HG03066 (cell line): ENCODE measurements at regions not wholly inside any gene's neighbourhood (a gene's known extent, or its start where the extent isn't known, plus 50 kb on each side); places are given as distances from the start of the nearest gene placed in this dataset.
"Not testable (repeated sequence)": the region's sequence is repeated elsewhere in the genome, so short reads cannot be mapped to it uniquely, and the experiment has no call there.

ENCODE experiments used
- ATAC-seq: cut with Tn5 transposase; IDR thresholded peaks from one replicate; pipeline ENCODE4 v1.9.1; 2021; ENCODE audit warnings: low read depth; ENCODE audit not compliant: unreplicated experiment

GRCh38 chr5:122599000-122599399, 175.9 kb upstream of the SNX2 start:
- no peak for ATAC-seq

- ATAC-seq: no peak
These were observed 174.0 kb upstream of the SNX2 start for GRCh38 chr5:122600924-122601323.

- ATAC-seq: no peak
These were observed 172.2 kb upstream of the SNX2 start for GRCh38 chr5:122602700-122603099.

- no peak for ATAC-seq
These were observed 169.6 kb upstream of the SNX2 start for GRCh38 chr5:122605236-122605635.

- no peak for ATAC-seq
These were observed 167.1 kb upstream of the SNX2 start for GRCh38 chr5:122607818-122608217.

GRCh38 chr5:122608222-122608621, 166.7 kb upstream of the SNX2 start:
- ATAC-seq: no peak

GRCh38 chr5:122611406-122611805, 163.5 kb upstream of the SNX2 start:
- no peak for ATAC-seq

- ATAC-seq: no peak
These were observed 162.0 kb upstream of the SNX2 start for GRCh38 chr5:122612901-122613300.

- ATAC-seq: no peak
These were observed 159.7 kb upstream of the SNX2 start for GRCh38 chr5:122615146-122615545.

GRCh38 chr5:122615832-122616231, 159.0 kb upstream of the SNX2 start:
- no peak for ATAC-seq

- not testable (repeated sequence) for ATAC-seq
These were observed 156.8 kb upstream of the SNX2 start for GRCh38 chr5:122618046-122618445.

- ATAC-seq: not testable (repeated sequence)
These were observed 154.1 kb upstream of the SNX2 start for GRCh38 chr5:122620768-122621167.

- ATAC-seq: not testable (repeated sequence)
These were observed 146.2 kb upstream of the SNX2 start for GRCh38 chr5:122628714-122629113.

- no peak for ATAC-seq
These were observed 145.7 kb upstream of the SNX2 start for GRCh38 chr5:122629121-122629677.

GRCh38 chr5:122638581-122638980, 136.3 kb upstream of the SNX2 start:
- no peak for ATAC-seq

- ATAC-seq: no peak
These were observed 135.8 kb upstream of the SNX2 start for GRCh38 chr5:122639033-122639432.

- no peak for ATAC-seq
These were observed 135.0 kb upstream of the SNX2 start for GRCh38 chr5:122639864-122640263.

- ATAC-seq: no peak
These were observed 125.8 kb upstream of the SNX2 start for GRCh38 chr5:122649080-122649479.

- ATAC-seq: no peak
These were observed 121.5 kb upstream of the SNX2 start for GRCh38 chr5:122653087-122654017.

- no peak for ATAC-seq
These were observed 118.7 kb upstream of the SNX2 start for GRCh38 chr5:122656160-122656559.

- ATAC-seq: no peak
These were observed 118.3 kb upstream of the SNX2 start for GRCh38 chr5:122656577-122656976.
